Vagina (tissue), 2 donors: ENCODE measurements at regions not wholly inside any gene's neighbourhood (a gene's known extent, or its start where the extent isn't known, plus 50 kb on each side); places are given as distances from the start of the nearest gene placed in this dataset.

ENCODE experiments used
- CTCF ChIP-seq, 3 experiments: fragments of 450-650 bp in 2 of 3; fragments of 200-600 bp in 1 of 3; sonication (generic) in 1 of 3; IDR thresholded peaks; one replicate each; pipeline ENCODE4 v1.5.1; 2017 to 2019; ENCODE audit warnings: antibody characterized with exemption in 3 of 3, mild to moderate bottlenecking in 2 of 3, moderate library complexity in 2 of 3
- POLR2A ChIP-seq, 2 donors: fragments of 450-650 bp; IDR thresholded peaks; one replicate each; pipeline ENCODE4 v1.6.1; 2017; ENCODE audit warnings: antibody characterized with exemption in 2 of 2, mild to moderate bottlenecking in 2 of 2, moderate library complexity in 2 of 2
- POLR2AphosphoS5 ChIP-seq, 2 donors: sonication (generic); formaldehyde crosslinking; IDR thresholded peaks; one replicate each; pipeline ENCODE4 v1.9.0; 2017; ENCODE audit warnings: antibody characterized with exemption in 2 of 2, mild to moderate bottlenecking in 2 of 2, low read depth in 1 of 2; ENCODE audit not compliant: insufficient read depth in 1 of 2

- TF ChIP-seq POLR2AphosphoS5 (IDR thresholded peaks at IDR 0.05; ENCODE audit: insufficient read depth in 1 of 2, low read depth in 1 of 2) = no peak
- TF ChIP-seq CTCF (IDR thresholded peaks at IDR 0.05) = no peak
- no peak for TF ChIP-seq POLR2A (IDR thresholded peaks at IDR 0.05)
Observed at GRCh38 chr9:19522558-19522957, 113.7 kb downstream of the ACER2 start.
